ENCODE measurements at regions not wholly inside any gene's neighbourhood (a gene's known extent, or its start where the extent isn't known, plus 50 kb on each side); places are given as distances from the start of the nearest gene placed in this dataset.
"Not testable (repeated sequence)": the region's sequence is repeated elsewhere in the genome, so short reads cannot be mapped to it uniquely, and the experiment has no call there.

DNA sequence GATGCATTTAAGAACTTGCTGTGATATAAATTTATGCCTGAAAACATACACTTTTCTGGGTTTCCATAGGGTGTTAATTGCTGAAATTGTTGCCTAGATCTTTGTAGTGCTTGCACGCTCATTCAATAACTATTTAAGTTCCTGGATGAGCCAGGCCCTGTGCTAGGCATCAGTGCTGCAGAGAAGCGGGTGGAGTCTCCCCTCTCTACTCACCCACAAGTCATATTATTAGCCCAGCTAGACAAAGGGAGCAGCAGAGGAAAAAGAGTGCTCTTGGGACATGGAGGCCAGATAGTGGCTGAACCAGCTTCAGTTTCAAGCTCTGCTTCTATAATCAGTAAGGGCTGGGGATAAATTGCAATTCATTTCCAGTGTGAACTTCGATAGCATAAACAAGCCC is 329.1 kb downstream of the TFAP2B start:
- H3K9ac ChIP-seq (ENCODE audit: low read length): no peak overlapping the region
- H3K27me3 ChIP-seq (ENCODE audit: low read length): no peaks in the 10 kb centered on the region
- H2AFZ ChIP-seq (ENCODE audit: low read depth, low read length, severe bottlenecking): no peak overlapping the region
- H3K79me2 ChIP-seq (ENCODE audit: insufficient read depth, low read length): no peaks in the 10 kb centered on the region
- no peaks in the 10 kb centered on the region for H3K9me3 ChIP-seq (ENCODE audit: insufficient read depth, low read length)
- H4K20me1 ChIP-seq (ENCODE audit: low read depth, low read length): no peaks in the 10 kb centered on the region
- TF ChIP-seq CTCF (IDR thresholded peaks at IDR 0.05; ENCODE audit: insufficient read depth, low read length, poor library complexity, severe bottlenecking) (no peak), EZH2phosphoT487 (conservative IDR thresholded peaks at IDR 0.05; ENCODE audit: low read length) (no peak)
- no peak overlapping the region for H3K4me3 ChIP-seq (ENCODE audit: insufficient read depth, low read length, poor library complexity, severe bottlenecking)
- no peaks in the 10 kb centered on the region for H3K9me2 ChIP-seq (replicated peaks; ENCODE audit: insufficient read depth, low read length)
- H3K27ac ChIP-seq (ENCODE audit: low read depth, low read length): no peak overlapping the region
- no peak overlapping the region for H3K4me2 ChIP-seq (ENCODE audit: low read depth, low read length, poor library complexity, severe bottlenecking)
- H3K36me3 ChIP-seq (ENCODE audit: low read length): no peaks in the 10 kb centered on the region
- no peaks in the 10 kb centered on the region for H3F3A ChIP-seq (ENCODE audit: insufficient read depth)

DNA sequence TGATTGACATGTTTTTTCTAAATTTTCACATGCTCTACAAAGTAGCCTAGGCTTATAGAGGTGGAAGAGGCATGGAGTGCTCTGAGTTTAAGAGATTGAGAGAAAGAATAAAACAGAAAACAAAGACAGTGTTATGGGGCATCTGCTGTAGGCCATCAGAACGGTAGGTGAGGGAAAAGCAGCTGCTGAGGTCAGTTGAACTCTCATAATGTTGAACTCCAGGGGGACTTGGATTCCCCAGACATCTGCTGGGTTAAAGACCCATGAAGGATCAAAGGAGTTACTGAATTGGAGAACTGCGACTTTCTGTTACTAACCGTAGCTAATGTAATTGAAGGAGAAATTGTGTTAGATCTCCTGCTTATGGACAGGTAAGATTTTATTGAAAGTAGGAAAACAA is 333.9 kb downstream of the TFAP2B start:
- no peaks in the 10 kb centered on the region for H3K27me3 ChIP-seq (ENCODE audit: low read length)
- no peaks in the 10 kb centered on the region for H3K36me3 ChIP-seq (ENCODE audit: low read length)
- TF ChIP-seq CTCF (IDR thresholded peaks at IDR 0.05; ENCODE audit: insufficient read depth, low read length, poor library complexity, severe bottlenecking): no peak
- TF ChIP-seq EZH2phosphoT487 (conservative IDR thresholded peaks at IDR 0.05; ENCODE audit: low read length): no peak
- H3K9ac ChIP-seq (ENCODE audit: low read length): no peak overlapping the region
- H3K4me2 ChIP-seq (ENCODE audit: low read depth, low read length, poor library complexity, severe bottlenecking): no peak overlapping the region
- H3K9me3 ChIP-seq (ENCODE audit: insufficient read depth, low read length): no peaks in the 10 kb centered on the region
- H4K20me1 ChIP-seq (ENCODE audit: low read depth, low read length): peaks cover 6% of the 10 kb centered on the region; the same call in 1 of the 2 replicates
- H3K27ac ChIP-seq (ENCODE audit: low read depth, low read length): no peak overlapping the region
- no peak overlapping the region for H3K4me3 ChIP-seq (ENCODE audit: insufficient read depth, low read length, poor library complexity, severe bottlenecking)
- no peak overlapping the region for H2AFZ ChIP-seq (ENCODE audit: low read depth, low read length, severe bottlenecking)
- H3K9me2 ChIP-seq (replicated peaks; ENCODE audit: insufficient read depth, low read length): no peaks in the 10 kb centered on the region
- no peaks in the 10 kb centered on the region for H3F3A ChIP-seq (ENCODE audit: insufficient read depth)
- H3K79me2 ChIP-seq (ENCODE audit: insufficient read depth, low read length): no peaks in the 10 kb centered on the region

DNA sequence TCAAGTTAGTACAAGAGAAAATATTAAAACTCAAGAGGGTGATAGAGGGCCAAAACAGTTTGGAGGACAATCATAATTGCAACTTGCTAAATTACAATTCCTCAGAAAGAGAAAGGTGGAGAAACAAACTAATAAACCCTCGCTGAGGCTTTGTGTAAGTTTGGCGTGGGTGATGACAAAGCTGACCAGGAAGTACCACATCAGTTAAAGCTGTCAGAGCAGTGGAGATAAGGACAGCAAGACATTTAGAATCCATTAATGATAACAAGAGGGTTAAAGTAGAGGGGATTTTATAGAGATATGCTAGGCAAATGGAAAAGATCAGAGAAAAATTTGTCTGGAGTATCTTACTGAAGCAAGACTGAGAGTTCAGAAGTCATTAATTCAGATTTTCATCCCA is 334.4 kb downstream of the TFAP2B start:
- no peaks in the 10 kb centered on the region for H3K36me3 ChIP-seq (ENCODE audit: low read length)
- no peak overlapping the region for H3K27ac ChIP-seq (ENCODE audit: low read depth, low read length)
- H3F3A ChIP-seq (ENCODE audit: insufficient read depth): no peaks in the 10 kb centered on the region
- no peak overlapping the region for H3K4me3 ChIP-seq (ENCODE audit: insufficient read depth, low read length, poor library complexity, severe bottlenecking)
- H4K20me1 ChIP-seq (ENCODE audit: low read depth, low read length): peaks cover 6% of the 10 kb centered on the region; the same call in 1 of the 2 replicates
- no peak overlapping the region for H3K9ac ChIP-seq (ENCODE audit: low read length)
- no peaks in the 10 kb centered on the region for H3K27me3 ChIP-seq (ENCODE audit: low read length)
- no peak overlapping the region for H2AFZ ChIP-seq (ENCODE audit: low read depth, low read length, severe bottlenecking)
- no peak for TF ChIP-seq EZH2phosphoT487 (conservative IDR thresholded peaks at IDR 0.05; ENCODE audit: low read length)
- no peak for TF ChIP-seq CTCF (IDR thresholded peaks at IDR 0.05; ENCODE audit: insufficient read depth, low read length, poor library complexity, severe bottlenecking)
- H3K4me2 ChIP-seq (ENCODE audit: low read depth, low read length, poor library complexity, severe bottlenecking): no peak overlapping the region
- no peaks in the 10 kb centered on the region for H3K9me2 ChIP-seq (replicated peaks; ENCODE audit: insufficient read depth, low read length)
- no peaks in the 10 kb centered on the region for H3K9me3 ChIP-seq (ENCODE audit: insufficient read depth, low read length)
- no peaks in the 10 kb centered on the region for H3K79me2 ChIP-seq (ENCODE audit: insufficient read depth, low read length)

DNA sequence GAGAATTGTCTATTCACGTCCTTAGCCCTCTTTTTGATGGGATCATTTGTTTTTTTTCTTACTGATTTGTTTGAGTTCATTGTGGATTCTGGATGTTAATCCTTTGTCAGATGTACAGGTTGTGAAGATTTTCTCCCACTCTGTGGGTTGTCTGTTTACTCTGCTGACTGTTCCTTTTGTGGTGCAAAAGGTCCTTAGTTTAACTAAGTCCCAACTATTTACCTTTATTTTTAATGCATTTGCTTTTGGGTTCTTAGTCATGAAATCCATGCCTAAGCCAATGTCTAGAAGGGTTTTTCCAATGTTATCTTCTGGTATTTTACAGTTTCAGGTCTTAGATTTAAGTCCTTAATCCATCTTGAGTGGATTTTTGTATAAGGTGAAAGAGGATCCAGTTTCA is 336.3 kb downstream of the TFAP2B start:
- H3K79me2 ChIP-seq (ENCODE audit: insufficient read depth, low read length); H3K4me3 ChIP-seq (ENCODE audit: insufficient read depth, low read length, poor library complexity, severe bottlenecking); H3K4me2 ChIP-seq (ENCODE audit: low read depth, low read length, poor library complexity, severe bottlenecking); H3K27ac ChIP-seq (ENCODE audit: low read depth, low read length); H2AFZ ChIP-seq (ENCODE audit: low read depth, low read length, severe bottlenecking); H3F3A ChIP-seq (ENCODE audit: insufficient read depth); H3K9me2 ChIP-seq (replicated peaks; ENCODE audit: insufficient read depth, low read length); H4K20me1 ChIP-seq (ENCODE audit: low read depth, low read length); H3K36me3 ChIP-seq (ENCODE audit: low read length); H3K27me3 ChIP-seq (ENCODE audit: low read length); H3K9me3 ChIP-seq (ENCODE audit: insufficient read depth, low read length); H3K9ac ChIP-seq (ENCODE audit: low read length): not testable (repeated sequence)

- H3K4me2 ChIP-seq (ENCODE audit: low read depth, low read length, poor library complexity, severe bottlenecking); H3K36me3 ChIP-seq (ENCODE audit: low read length); H2AFZ ChIP-seq (ENCODE audit: low read depth, low read length, severe bottlenecking); H3K79me2 ChIP-seq (ENCODE audit: insufficient read depth, low read length); H3K27ac ChIP-seq (ENCODE audit: low read depth, low read length); H3F3A ChIP-seq (ENCODE audit: insufficient read depth); H3K4me3 ChIP-seq (ENCODE audit: insufficient read depth, low read length, poor library complexity, severe bottlenecking); H3K9ac ChIP-seq (ENCODE audit: low read length); H3K27me3 ChIP-seq (ENCODE audit: low read length); H3K9me2 ChIP-seq (replicated peaks; ENCODE audit: insufficient read depth, low read length); H3K9me3 ChIP-seq (ENCODE audit: insufficient read depth, low read length); H4K20me1 ChIP-seq (ENCODE audit: low read depth, low read length): not testable (repeated sequence)
Observed at GRCh38 chr6:51159260-51159659, 340.6 kb downstream of the TFAP2B start.
